HEK293 (cell line): ENCODE measurements at regions not wholly inside any gene's neighbourhood (a gene's known extent, or its start where the extent isn't known, plus 50 kb on each side); places are given as distances from the start of the nearest gene placed in this dataset.

Experiments used
- CTCF ChIA-PET: fragments of 350-600 bp; formaldehyde crosslinking; extraction: SDS; loops from one replicate; lab custom pipeline; 2021; ENCODE audit warnings: antibody characterized with exemption; lab: Yijun Ruan, JAX
- POLR2A ChIA-PET: fragments of 300-600 bp; formaldehyde crosslinking; extraction: SDS; loops from one replicate; lab custom pipeline; 2020; ENCODE audit warnings: antibody characterized with exemption, inconsistent platforms; lab: Yijun Ruan, JAX
- H3K27ac ChIP-seq: fragments of 200-500 bp; sonication (Bioruptor generic); 2 replicates; pipeline ENCODE4 v1.5.1; 2014; ENCODE audit warnings: low read depth, low read length, control low read depth, inconsistent platforms; ENCODE audit errors: extremely low read depth
- H3K36me3 ChIP-seq, 2 experiments: fragments of 200-500 bp in 1 of 2; sonication (Bioruptor generic) in 1 of 2; 1 replicate in 1 of 2; 2 replicates in 1 of 2; pipeline ENCODE4 v1.5.1; 2014 to 2017; ENCODE audit warnings: inconsistent platforms in 2 of 2, low read length in 2 of 2; ENCODE audit not compliant: control insufficient read depth in 2 of 2, insufficient read depth in 1 of 2
- H3K4me1 ChIP-seq: fragments of 200-500 bp; sonication (Bioruptor generic); 2 replicates; pipeline ENCODE4 v1.5.1; 2014; ENCODE audit warnings: mild to moderate bottlenecking, low read length, inconsistent platforms; ENCODE audit not compliant: control insufficient read depth, insufficient read depth
- H3K4me3 ChIP-seq: 2 replicates; pipeline ENCODE4 v1.5.1; 2011; ENCODE audit warnings: low read depth, mild to moderate bottlenecking, control low read depth, low read length, moderate library complexity
- H3K9me3 ChIP-seq: fragments of 200-500 bp; sonication (Bioruptor generic); 2 replicates; pipeline ENCODE4 v1.5.1; 2014; ENCODE audit warnings: low read depth, low read length, inconsistent platforms; ENCODE audit not compliant: control insufficient read depth, insufficient read depth
- ELK4 ChIP-seq: IDR thresholded peaks from 2 replicates; pipeline ENCODE4 v1.6.1; 2011; ENCODE audit warnings: mild to moderate bottlenecking, low read depth, low read length, borderline replicate concordance
- INSM2 ChIP-seq: fragments of 450-650 bp; formaldehyde crosslinking; IDR thresholded peaks from 2 replicates; pipeline ENCODE4 v1.5.1; 2016; ENCODE audit warnings: missing biosample characterization, missing genetic modification characterization
- REST ChIP-seq: fragments of 450-650 bp; formaldehyde crosslinking; IDR thresholded peaks from 2 replicates; pipeline ENCODE4 v1.5.1; 2016; ENCODE audit warnings: missing biosample characterization, missing genetic modification characterization
- SCRT2 ChIP-seq: fragments of 450-650 bp; formaldehyde crosslinking; IDR thresholded peaks from 2 replicates; pipeline ENCODE4 v1.5.1; 2016; ENCODE audit warnings: missing biosample characterization, missing genetic modification characterization
- SETDB1 ChIP-seq: IDR thresholded peaks from one replicate; pipeline ENCODE4 v1.6.1; 2017; ENCODE audit warnings: mild to moderate bottlenecking, low read length, moderate library complexity, mixed read lengths; ENCODE audit not compliant: insufficient read length
- SP2 ChIP-seq: fragments of 450-650 bp; formaldehyde crosslinking; IDR thresholded peaks from 2 replicates; pipeline ENCODE4 v1.5.1; 2016; ENCODE audit warnings: missing biosample characterization, missing genetic modification characterization
- ZBTB48 ChIP-seq: fragments of 450-650 bp; formaldehyde crosslinking; IDR thresholded peaks from 2 replicates; pipeline ENCODE4 v1.5.1; 2016; ENCODE audit warnings: missing biosample characterization, missing genetic modification characterization
- ZNF2 ChIP-seq: fragments of 450-650 bp; formaldehyde crosslinking; IDR thresholded peaks from 2 replicates; pipeline ENCODE4 v1.5.1; 2016; ENCODE audit warnings: missing biosample characterization, missing genetic modification characterization
- ZNF501 ChIP-seq: fragments of 450-650 bp; formaldehyde crosslinking; IDR thresholded peaks from 2 replicates; pipeline ENCODE4 v1.5.1; 2016; ENCODE audit warnings: missing biosample characterization, missing genetic modification characterization
- ZNF518A ChIP-seq: fragments of 450-650 bp; formaldehyde crosslinking; conservative IDR thresholded peaks from 2 replicates; pipeline ENCODE4 v1.5.1; 2016; ENCODE audit warnings: low read depth, missing biosample characterization, missing genetic modification characterization
- ZNF560 ChIP-seq: fragments of 450-650 bp; formaldehyde crosslinking; IDR thresholded peaks from 2 replicates; pipeline ENCODE4 v1.5.1; 2017; ENCODE audit warnings: missing biosample characterization, missing genetic modification characterization, borderline replicate concordance
- ZNF580 ChIP-seq: fragments of 450-650 bp; formaldehyde crosslinking; IDR thresholded peaks from 2 replicates; pipeline ENCODE4 v1.5.1; 2016; ENCODE audit warnings: missing biosample characterization, missing genetic modification characterization
- ZNF621 ChIP-seq: fragments of 450-650 bp; formaldehyde crosslinking; IDR thresholded peaks from 2 replicates; pipeline ENCODE4 v1.5.1; 2017; ENCODE audit warnings: missing biosample characterization, missing genetic modification characterization
- ZNF791 ChIP-seq: fragments of 450-650 bp; formaldehyde crosslinking; IDR thresholded peaks from 2 replicates; pipeline ENCODE4 v1.5.1; 2016; ENCODE audit warnings: missing biosample characterization, missing genetic modification characterization
- ZNF792 ChIP-seq: fragments of 450-650 bp; formaldehyde crosslinking; IDR thresholded peaks from 2 replicates; pipeline ENCODE4 v1.5.1; 2016; ENCODE audit warnings: missing biosample characterization, missing genetic modification characterization
- ZNF843 ChIP-seq: fragments of 450-650 bp; formaldehyde crosslinking; IDR thresholded peaks from 2 replicates; pipeline ENCODE4 v1.5.1; 2016; ENCODE audit warnings: missing biosample characterization, missing genetic modification characterization
- ZXDB ChIP-seq: fragments of 450-650 bp; formaldehyde crosslinking; IDR thresholded peaks from 2 replicates; pipeline ENCODE4 v1.5.1; 2016; ENCODE audit warnings: missing biosample characterization, missing genetic modification characterization

GRCh38 chr5:53318303-53318702 lies 162.1 kb upstream of the FST start:
- no peak for TF ChIP-seq INSM2 (tag by site-specific recombination)
- TF ChIP-seq ZNF843 (tag by site-specific recombination): no peak
- TF ChIP-seq ZNF560 (tag by site-specific recombination): no peak
- TF ChIP-seq SCRT2 (tag by site-specific recombination): peak; percentile 17; the same call in 1 of the 2 replicates
- Histone ChIP-seq H3K36me3 (no peaks in the 10 kb centered on the region), H3K9me3 (no peaks in the 10 kb centered on the region), H3K4me3 (no peak overlapping the region), H3K27ac (no peak overlapping the region), H3K4me1 (no peaks in the 10 kb centered on the region)
- ChIA-PET POLR2A (no interaction called here), CTCF (interaction anchor here (0.6 kb wide), 1 partner anchor 50 kb away, joined by 3 read pairs; no protein-coding TSS in a partner anchor)

GRCh38 chr5:53319315-53319714 lies 161.1 kb upstream of the FST start:
- Histone ChIP-seq H3K4me3 (no peak overlapping the region), H3K27ac (no peak overlapping the region), H3K4me1 (no peaks in the 10 kb centered on the region), H3K9me3 (no peaks in the 10 kb centered on the region), H3K36me3 (no peaks in the 10 kb centered on the region)
- TF ChIP-seq SP2 (tag by site-specific recombination): no peak
- ChIA-PET CTCF (interaction anchor here (0.6 to 0.9 kb wide), 5 partner anchors 53 to 1081 kb away, joined by 3 to 6 read pairs (median 3); no protein-coding TSS in a partner anchor), POLR2A (no interaction called here)

- no peak overlapping the region for H3K4me3 ChIP-seq
- ChIA-PET POLR2A (no interaction called here), CTCF (interaction anchor here (0.7 kb wide), 1 partner anchor 567 kb away, joined by 4 read pairs; no protein-coding TSS in a partner anchor)
- no peaks in the 10 kb centered on the region for H3K36me3 ChIP-seq
- TF ChIP-seq ZNF580 (no peak), ZNF792 (tag by site-specific recombination) (no peak), SETDB1 (no peak), ZNF501 (tag by site-specific recombination) (no peak)
- no peaks in the 10 kb centered on the region for H3K4me1 ChIP-seq
- no peak overlapping the region for H3K27ac ChIP-seq
- H3K9me3 ChIP-seq: no peaks in the 10 kb centered on the region
Observed at GRCh38 chr5:53321073-53321472, 159.4 kb upstream of the FST start.

GRCh38 chr5:53321721-53322120 lies 158.7 kb upstream of the FST start:
- Histone ChIP-seq H3K27ac (no peak overlapping the region), H3K4me3 (no peak overlapping the region), H3K9me3 (no peaks in the 10 kb centered on the region), H3K36me3 (no peaks in the 10 kb centered on the region), H3K4me1 (no peaks in the 10 kb centered on the region)
- ChIA-PET POLR2A (no interaction called here), CTCF (no interaction called here)
- TF ChIP-seq ZNF791 (tag by site-specific recombination) (no peak), ZNF518A (tag by site-specific recombination) (no peak), ZNF621 (no peak), ZBTB48 (no peak), ELK4 (no peak), ZXDB (tag by site-specific recombination) (no peak), ZNF2 (tag by site-specific recombination) (no peak), REST (tag by site-specific recombination) (no peak)
